GM10248 (cell line): ENCODE measurements at regions not wholly inside any gene's neighbourhood (a gene's known extent, or its start where the extent isn't known, plus 50 kb on each side); places are given as distances from the start of the nearest gene placed in this dataset.

Experiments
- CTCF ChIA-PET: fragments of 300-600 bp; sonication (Branson Sonifier 250); formaldehyde crosslinking; extraction: SDS; loops from one replicate; lab custom pipeline; 2021; ENCODE audit warnings: antibody characterized with exemption; lab: Yijun Ruan, JAX
- POLR2A ChIA-PET: fragments of 350-650 bp; sonication (Branson Sonifier 250); formaldehyde crosslinking; extraction: SDS; loops from one replicate; lab custom pipeline; 2020; ENCODE audit warnings: antibody characterized with exemption; lab: Yijun Ruan, JAX
- DNase-seq: peaks from one replicate; pipeline ENCODE4 v3.0.0; 2012; ENCODE audit errors: extremely low spot score
- TF ChIP-seq, protein P1 (sequence below): IDR thresholded peaks from 2 replicates; pipeline ENCODE4 v1.5.1; 2012; ENCODE audit warnings: mild to moderate bottlenecking, low read depth; ENCODE audit errors: extremely low read depth, missing control alignments, control extremely low read depth

DNA sequence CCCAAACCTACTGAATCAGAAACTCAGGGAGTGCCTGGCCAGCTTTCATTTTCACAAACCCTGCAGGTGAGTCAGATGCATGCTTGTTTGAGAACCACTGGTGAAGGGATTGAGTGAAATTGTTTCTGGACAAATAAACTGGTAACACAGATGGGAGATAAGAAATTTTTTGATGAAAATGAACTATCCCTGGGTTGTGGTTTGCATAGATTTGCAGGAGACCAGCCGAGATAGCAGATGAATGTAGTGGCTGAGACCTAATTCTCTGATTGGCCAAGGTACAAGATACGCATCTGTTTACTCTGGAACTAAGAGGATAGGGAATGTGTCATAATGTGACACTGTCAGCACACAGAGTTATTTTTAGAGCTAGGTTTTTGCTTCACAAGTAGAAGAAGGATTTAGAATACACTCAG, 117.8 kb upstream of the NOCT start:
- POLR2A ChIA-PET: no interaction called here
- no peak for DNase-seq
- CTCF ChIA-PET: no interaction called here
- TF ChIP-seq, protein P1, sequence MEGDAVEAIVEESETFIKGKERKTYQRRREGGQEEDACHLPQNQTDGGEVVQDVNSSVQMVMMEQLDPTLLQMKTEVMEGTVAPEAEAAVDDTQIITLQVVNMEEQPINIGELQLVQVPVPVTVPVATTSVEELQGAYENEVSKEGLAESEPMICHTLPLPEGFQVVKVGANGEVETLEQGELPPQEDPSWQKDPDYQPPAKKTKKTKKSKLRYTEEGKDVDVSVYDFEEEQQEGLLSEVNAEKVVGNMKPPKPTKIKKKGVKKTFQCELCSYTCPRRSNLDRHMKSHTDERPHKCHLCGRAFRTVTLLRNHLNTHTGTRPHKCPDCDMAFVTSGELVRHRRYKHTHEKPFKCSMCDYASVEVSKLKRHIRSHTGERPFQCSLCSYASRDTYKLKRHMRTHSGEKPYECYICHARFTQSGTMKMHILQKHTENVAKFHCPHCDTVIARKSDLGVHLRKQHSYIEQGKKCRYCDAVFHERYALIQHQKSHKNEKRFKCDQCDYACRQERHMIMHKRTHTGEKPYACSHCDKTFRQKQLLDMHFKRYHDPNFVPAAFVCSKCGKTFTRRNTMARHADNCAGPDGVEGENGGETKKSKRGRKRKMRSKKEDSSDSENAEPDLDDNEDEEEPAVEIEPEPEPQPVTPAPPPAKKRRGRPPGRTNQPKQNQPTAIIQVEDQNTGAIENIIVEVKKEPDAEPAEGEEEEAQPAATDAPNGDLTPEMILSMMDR: no peak

DNA sequence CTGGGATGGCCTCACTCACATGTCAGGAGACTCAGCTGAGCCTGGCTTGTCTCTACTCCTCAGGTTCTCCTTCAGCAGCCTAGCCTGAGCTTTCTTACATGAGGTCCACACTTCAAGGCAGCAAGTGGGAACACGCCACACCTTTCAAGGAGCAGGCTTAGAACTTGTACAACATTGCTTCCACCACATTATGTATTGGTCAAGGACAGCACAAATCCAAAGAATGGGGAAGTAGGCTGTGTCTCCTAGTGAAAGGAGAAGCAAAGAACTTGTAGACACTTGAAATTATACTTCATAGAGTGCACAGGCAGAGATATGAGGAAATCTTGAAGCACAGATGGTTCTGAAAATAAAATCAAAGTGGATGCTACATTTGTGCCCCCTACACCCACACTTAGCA, 120.9 kb upstream of the NOCT start:
- TF ChIP-seq, protein P1: no peak
- DNase-seq: no peak
- CTCF ChIA-PET: no interaction called here
- POLR2A ChIA-PET: no interaction called here

DNA sequence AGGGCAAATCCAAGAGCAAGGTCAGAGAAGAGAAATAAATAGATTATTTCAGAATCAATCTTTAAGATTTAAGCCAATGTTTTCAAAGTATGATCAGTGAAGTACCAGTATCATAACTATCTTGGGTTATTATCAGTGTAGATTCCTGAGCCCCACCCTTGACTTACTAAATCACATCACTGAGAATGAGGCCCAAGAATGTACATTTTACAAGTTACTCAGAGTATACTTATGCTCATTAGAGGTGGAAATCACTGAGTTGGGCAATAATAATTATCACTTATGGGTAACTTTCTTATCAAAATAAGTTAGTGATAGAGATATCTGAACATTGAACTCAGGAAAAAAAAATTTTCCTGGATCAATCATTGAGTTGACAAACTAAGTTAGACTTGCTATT, 121.6 kb upstream of the NOCT start:
- CTCF ChIA-PET: no interaction called here
- TF ChIP-seq, protein P1: no peak
- POLR2A ChIA-PET: no interaction called here
- DNase-seq: no peak

DNA sequence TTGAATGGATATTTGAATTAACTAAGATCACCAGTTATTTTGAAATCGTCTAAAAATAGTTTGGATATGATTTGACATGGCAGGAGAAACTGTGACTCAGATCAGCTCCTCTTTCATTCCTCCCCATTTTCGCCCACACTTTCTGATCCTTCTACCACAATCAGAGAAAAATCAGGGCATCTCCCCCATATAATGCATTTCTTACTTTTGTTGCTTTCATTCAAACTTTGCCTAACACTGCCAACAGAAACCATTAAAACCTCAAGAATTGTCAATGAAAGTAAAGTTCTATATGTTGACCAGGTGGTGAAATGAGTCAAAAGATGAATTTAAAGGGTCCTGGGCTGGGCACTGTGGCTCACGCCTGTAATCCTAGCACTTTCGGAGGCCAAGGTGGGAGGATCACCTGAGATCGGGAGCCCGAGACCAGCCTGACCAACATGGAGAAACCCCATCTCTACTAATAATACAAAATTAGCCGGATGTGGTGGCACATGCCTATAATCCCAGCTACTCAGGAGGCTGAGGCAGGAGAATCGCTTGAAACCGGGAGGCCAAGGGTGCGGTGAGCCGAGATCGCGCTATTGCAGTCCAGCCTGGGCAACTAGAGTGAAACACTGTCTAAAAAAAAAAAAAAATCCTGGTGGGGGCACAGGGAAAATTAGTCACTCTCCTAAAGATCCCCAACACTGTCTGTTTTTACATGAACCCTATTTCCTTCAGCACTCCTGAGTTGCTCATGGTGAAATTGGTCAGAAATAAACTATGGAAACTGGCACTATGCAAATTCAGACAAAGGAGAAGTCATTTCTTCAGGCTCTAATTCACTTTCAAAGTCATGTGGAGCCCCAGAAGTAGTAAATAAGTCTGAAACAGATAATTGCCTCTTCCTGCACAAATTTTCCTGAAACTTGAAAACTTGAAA, 122.8 kb upstream of the NOCT start:
- CTCF ChIA-PET: interaction anchor here (1.0 kb wide), 1 partner anchor 21 kb away, joined by 3 read pairs; no protein-coding TSS in a partner anchor
- TF ChIP-seq, protein P1: no peak
- no peak for DNase-seq
- POLR2A ChIA-PET: no interaction called here

DNA sequence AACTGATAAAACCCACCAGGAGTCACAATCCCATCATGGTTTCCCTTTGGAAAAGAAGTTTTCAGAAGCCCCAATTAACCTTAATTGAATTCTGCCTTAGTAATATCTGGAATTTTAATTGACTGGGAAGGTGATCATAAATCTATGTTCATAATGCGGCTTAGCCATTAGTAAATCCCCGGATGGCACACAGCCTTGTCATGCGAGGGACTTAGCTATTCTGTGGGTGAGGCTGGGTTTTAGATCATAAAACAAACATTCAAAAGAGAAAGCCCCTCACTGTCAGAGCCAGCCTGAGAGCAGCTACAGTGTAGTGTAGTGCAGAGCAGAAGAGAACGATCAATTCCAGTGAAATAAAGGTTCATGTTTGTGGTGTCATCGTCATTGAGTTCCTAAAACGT, 124.0 kb upstream of the NOCT start:
- CTCF ChIA-PET: no interaction called here
- TF ChIP-seq, protein P1: no peak
- POLR2A ChIA-PET: no interaction called here
- DNase-seq: no peak

DNA sequence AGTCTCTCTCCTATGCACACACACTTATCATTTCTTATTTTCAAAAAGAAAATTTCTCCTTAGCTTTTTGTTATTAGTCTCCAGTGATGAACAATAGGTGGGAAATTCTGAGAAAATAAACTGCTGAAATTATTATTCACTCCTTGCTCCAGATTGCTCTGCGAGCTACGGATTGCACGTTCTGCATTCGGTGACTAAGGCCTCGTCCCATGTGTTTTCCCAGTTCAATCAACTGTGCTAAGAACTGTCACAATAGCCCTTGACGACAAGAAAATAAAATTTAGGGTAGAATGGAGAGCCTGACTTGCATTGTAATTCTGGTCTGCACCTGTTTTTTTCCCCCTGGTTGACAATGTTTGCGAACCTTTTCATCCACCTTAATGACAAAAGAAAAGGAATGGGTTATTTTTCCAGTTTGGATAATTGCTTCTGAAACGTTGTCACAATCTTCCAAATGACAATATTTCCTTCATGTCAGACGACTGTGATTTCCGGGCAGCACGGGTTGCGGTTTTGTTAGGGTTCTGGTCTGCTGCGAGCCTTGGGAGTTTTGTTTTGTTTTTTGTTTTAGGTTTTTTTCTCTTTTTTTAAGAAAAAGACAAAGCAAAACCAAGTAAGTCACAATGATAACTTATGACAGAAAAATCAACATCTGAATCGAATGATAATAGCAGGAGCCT, 124.5 kb upstream of the NOCT start:
- ChIA-PET CTCF (interaction anchor here (1.1 kb wide), 1 partner anchor 20 kb away, joined by 3 read pairs; no protein-coding TSS in a partner anchor), POLR2A (no interaction called here)
- TF ChIP-seq, protein P1: no peak
- no peak for DNase-seq
